AG04450 (cell line): ENCODE measurements at regions not wholly inside any gene's neighbourhood (a gene's known extent, or its start where the extent isn't known, plus 50 kb on each side); places are given as distances from the start of the nearest gene placed in this dataset.

Experiments
- CTCF ChIA-PET: fragments of 300-600, 350-600 bp; formaldehyde crosslinking; extraction: SDS; loops from one replicate; lab custom pipeline; 2022; ENCODE audit warnings: antibody characterized with exemption, inconsistent platforms; lab: Charles Lee
- POLR2A ChIA-PET: fragments of 350-600 bp; formaldehyde crosslinking; extraction: SDS; loops from one replicate; lab custom pipeline; 2021; ENCODE audit warnings: antibody characterized with exemption, inconsistent platforms; lab: Yijun Ruan, JAX
- DNase-seq: peaks from one replicate; pipeline ENCODE4 v3.0.0-alpha.2; 2011; ENCODE audit warnings: low read depth, low spot score
- H3K27ac ChIP-seq: one replicate; pipeline ENCODE4 v1.5.1; 2012; ENCODE audit warnings: low read depth, low read length, control low read depth
- H3K27me3 ChIP-seq: one replicate; pipeline ENCODE4 v1.6.0; 2012; ENCODE audit warnings: low read length; ENCODE audit not compliant: control insufficient read depth, insufficient read depth
- H3K4me3 ChIP-seq: 2 replicates; pipeline ENCODE4 v1.5.1; 2011; ENCODE audit warnings: mild to moderate bottlenecking, low read depth, low read length, control low read depth
- H3K9me3 ChIP-seq: 2 replicates; pipeline ENCODE4 v1.5.1; 2012; ENCODE audit warnings: low read length; ENCODE audit not compliant: control insufficient read depth, insufficient read depth
- TF ChIP-seq, protein P1 (sequence below): IDR thresholded peaks from 2 replicates; pipeline ENCODE4 v1.5.1; 2011; ENCODE audit warnings: low read depth, low read length, control low read depth, inconsistent platforms

DNA sequence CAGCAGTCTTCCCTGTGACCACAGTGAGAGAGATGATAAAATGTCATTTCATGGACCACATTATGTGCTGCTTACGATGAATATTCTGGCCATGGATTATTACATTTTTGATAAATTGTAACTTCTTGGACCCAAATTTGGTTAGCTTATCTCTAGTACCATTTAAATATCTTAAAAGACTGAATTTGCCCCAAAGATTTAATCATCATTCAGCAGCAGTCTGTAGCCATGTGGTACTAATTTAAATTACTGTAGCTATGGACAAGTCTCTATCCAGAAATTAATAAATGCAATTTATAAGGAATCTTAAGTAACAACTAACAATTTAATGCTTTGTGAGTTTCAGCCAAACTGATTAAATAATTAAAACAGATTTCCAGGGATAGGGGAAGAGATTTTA is 644.9 kb upstream of the FANCL start:
- H3K27me3 ChIP-seq: no peaks in the 10 kb centered on the region
- no peak for DNase-seq
- ChIA-PET CTCF (no interaction called here), POLR2A (no interaction called here)
- no peak overlapping the region for H3K27ac ChIP-seq
- TF ChIP-seq, protein P1, sequence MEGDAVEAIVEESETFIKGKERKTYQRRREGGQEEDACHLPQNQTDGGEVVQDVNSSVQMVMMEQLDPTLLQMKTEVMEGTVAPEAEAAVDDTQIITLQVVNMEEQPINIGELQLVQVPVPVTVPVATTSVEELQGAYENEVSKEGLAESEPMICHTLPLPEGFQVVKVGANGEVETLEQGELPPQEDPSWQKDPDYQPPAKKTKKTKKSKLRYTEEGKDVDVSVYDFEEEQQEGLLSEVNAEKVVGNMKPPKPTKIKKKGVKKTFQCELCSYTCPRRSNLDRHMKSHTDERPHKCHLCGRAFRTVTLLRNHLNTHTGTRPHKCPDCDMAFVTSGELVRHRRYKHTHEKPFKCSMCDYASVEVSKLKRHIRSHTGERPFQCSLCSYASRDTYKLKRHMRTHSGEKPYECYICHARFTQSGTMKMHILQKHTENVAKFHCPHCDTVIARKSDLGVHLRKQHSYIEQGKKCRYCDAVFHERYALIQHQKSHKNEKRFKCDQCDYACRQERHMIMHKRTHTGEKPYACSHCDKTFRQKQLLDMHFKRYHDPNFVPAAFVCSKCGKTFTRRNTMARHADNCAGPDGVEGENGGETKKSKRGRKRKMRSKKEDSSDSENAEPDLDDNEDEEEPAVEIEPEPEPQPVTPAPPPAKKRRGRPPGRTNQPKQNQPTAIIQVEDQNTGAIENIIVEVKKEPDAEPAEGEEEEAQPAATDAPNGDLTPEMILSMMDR: no peak
- H3K9me3 ChIP-seq: no peaks in the 10 kb centered on the region
- no peak overlapping the region for H3K4me3 ChIP-seq

DNA sequence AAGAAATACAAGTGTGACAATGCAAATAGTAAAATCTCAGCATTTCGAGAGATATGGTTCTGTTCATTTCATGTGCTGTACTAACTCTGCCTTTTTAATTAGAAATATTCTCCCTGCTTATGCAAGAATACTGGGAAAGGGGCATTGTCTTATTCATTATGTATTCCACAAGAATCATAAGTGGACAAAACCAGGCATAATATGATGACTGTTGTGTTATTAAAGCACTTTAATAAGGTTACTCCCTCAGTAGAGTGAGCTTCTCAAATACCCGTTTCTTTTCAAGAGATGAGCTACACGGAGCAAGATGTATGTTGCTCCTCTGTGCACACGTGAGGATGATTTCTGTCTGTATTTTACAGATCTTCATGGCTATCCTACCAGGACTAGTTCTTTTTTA is 638.7 kb upstream of the FANCL start:
- no peaks in the 10 kb centered on the region for H3K27me3 ChIP-seq
- no peak for DNase-seq
- no peak overlapping the region for H3K4me3 ChIP-seq
- POLR2A ChIA-PET: no interaction called here
- CTCF ChIA-PET: no interaction called here
- no peaks in the 10 kb centered on the region for H3K9me3 ChIP-seq
- no peak overlapping the region for H3K27ac ChIP-seq
- TF ChIP-seq, protein P1: no peak

DNA sequence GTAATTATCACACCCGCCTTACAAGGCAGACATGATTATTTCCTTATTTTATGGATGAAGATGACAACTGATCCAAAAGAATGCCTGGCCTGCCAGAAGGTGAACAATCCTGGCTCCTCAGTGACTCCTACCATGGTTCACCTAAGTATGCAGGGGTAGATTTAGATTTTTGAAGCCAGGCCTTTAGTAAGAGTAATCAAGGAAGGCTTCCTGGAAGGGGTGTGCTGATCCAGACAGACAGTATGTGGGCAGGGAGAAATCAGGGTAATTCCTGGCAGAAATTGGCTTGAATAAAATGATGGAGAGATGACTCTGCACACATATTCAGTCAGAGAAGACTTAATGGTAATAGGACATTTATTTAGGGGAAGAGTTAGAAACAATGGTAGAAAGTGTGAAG is 637.7 kb upstream of the FANCL start:
- H3K27ac ChIP-seq: no peak overlapping the region
- no peaks in the 10 kb centered on the region for H3K27me3 ChIP-seq
- H3K9me3 ChIP-seq: no peaks in the 10 kb centered on the region
- no peak overlapping the region for H3K4me3 ChIP-seq
- TF ChIP-seq, protein P1: no peak
- no peak for DNase-seq
- ChIA-PET CTCF (no interaction called here), POLR2A (no interaction called here)

DNA sequence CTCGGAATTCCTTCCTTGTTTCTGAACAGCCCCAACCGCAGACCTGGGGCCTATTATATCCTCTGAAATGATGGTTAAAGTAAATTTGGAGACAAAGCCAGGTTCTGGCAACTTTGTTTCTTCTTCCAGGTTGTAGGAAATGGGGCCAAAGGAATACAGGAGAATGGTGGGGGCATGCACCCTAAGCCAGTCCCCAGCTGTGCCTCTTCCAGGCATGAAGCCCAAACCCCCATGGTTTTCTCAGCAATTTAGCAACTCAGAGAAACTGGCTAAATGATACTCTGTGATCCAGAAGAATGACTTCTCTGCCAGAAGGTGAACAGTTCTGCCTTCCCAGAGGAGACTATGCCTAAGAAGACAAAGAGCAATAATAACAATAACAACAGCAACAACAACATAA is 635.0 kb upstream of the FANCL start:
- TF ChIP-seq, protein P1: no peak
- Histone ChIP-seq H3K27me3 (no peaks in the 10 kb centered on the region), H3K27ac (no peak overlapping the region), H3K4me3 (no peak overlapping the region), H3K9me3 (no peaks in the 10 kb centered on the region)
- ChIA-PET POLR2A (no interaction called here), CTCF (no interaction called here)
- no peak for DNase-seq

DNA sequence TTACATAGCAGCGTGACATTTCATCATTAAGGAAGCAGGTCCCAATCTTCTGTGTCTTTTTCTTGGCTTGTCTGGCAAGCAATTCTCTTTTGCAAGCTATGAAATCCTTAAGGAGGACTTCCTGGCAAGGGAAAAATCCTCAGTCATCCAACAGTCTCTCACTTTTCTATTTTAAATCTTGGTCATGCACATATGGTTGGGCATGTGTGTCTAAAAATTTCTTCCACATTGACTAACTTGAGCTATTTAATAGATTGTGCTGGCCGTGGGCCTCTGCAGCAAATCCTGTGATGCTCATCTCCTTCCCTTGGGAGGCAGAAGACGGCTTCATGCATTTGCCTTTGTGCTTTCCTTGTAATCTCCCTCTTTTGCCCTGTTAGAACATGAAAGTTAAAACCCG is 634.3 kb upstream of the FANCL start:
- H3K27me3 ChIP-seq: no peaks in the 10 kb centered on the region
- H3K9me3 ChIP-seq: no peaks in the 10 kb centered on the region
- no peak for DNase-seq
- no peak overlapping the region for H3K4me3 ChIP-seq
- H3K27ac ChIP-seq: no peak overlapping the region
- ChIA-PET CTCF (no interaction called here), POLR2A (no interaction called here)
- TF ChIP-seq, protein P1: no peak
